ENCODE measurements at regions not wholly inside any gene's neighbourhood (a gene's known extent, or its start where the extent isn't known, plus 50 kb on each side); places are given as distances from the start of the nearest gene placed in this dataset.

DNA sequence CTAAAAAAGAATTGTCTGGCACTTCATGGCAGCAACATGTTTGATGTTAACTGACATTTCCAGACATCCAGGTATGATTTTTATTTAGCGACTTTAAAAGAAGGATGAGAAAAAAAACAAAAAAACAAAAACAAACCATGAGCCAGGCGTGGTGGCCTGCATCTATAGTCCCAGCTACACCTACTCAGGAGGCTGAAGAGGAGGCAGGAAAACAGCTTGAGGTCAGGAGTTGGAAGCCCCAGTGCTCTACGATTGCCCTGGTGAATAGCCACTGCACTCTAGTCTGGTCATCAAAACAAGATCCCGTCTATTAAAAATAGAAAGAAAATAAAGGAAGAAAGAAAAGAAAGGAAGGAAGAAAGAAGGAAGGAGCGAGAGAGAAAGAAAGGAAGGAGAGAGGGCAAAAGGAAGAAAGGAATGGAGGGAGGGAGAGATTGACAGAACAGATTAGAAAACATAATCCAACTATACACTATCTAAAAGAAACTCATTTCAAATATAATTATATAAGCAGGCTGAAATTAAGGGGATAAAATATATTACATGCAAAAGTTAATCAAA lies 141.6 kb downstream of the TRIM27 start:
- H3K79me2 ChIP-seq (ENCODE audit: insufficient read depth, low read length) = no peaks in the 10 kb centered on the region
- H3K4me3 ChIP-seq (ENCODE audit: insufficient read depth, low read length) = no peak overlapping the region
- H3K4me1 ChIP-seq (ENCODE audit: insufficient read depth, low read length) = no peaks in the 10 kb centered on the region
- peaks cover 79% of the 10 kb centered on the region for H3K27me3 ChIP-seq (ENCODE audit: insufficient read depth, low read length)
- no peaks in the 10 kb centered on the region for H4K20me1 ChIP-seq (ENCODE audit: insufficient read depth, low read length)
- peak overlapping the region; percentile 23 for H3K4me2 ChIP-seq (ENCODE audit: insufficient read depth, low read length)
- H3K9me3 ChIP-seq (ENCODE audit: low read depth, low read length) = no peaks in the 10 kb centered on the region
- H3K27ac ChIP-seq (ENCODE audit: low read depth, low read length) = no peak overlapping the region
- no peak for DNase-seq (ENCODE audit: insufficient read length, low spot score, missing footprints)
- no peaks in the 10 kb centered on the region for H3K36me3 ChIP-seq (ENCODE audit: insufficient read depth, low read length)
- TF ChIP-seq, protein P1, sequence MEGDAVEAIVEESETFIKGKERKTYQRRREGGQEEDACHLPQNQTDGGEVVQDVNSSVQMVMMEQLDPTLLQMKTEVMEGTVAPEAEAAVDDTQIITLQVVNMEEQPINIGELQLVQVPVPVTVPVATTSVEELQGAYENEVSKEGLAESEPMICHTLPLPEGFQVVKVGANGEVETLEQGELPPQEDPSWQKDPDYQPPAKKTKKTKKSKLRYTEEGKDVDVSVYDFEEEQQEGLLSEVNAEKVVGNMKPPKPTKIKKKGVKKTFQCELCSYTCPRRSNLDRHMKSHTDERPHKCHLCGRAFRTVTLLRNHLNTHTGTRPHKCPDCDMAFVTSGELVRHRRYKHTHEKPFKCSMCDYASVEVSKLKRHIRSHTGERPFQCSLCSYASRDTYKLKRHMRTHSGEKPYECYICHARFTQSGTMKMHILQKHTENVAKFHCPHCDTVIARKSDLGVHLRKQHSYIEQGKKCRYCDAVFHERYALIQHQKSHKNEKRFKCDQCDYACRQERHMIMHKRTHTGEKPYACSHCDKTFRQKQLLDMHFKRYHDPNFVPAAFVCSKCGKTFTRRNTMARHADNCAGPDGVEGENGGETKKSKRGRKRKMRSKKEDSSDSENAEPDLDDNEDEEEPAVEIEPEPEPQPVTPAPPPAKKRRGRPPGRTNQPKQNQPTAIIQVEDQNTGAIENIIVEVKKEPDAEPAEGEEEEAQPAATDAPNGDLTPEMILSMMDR (IDR thresholded peaks at IDR 0.05; ENCODE audit: extremely low read depth, low read depth, low read length) = no peak
- no peak overlapping the region for H2AFZ ChIP-seq (ENCODE audit: low read length)

GRCh38 chr6:28785962-28786679 lies 137.7 kb downstream of the TRIM27 start:
- Histone ChIP-seq H3K27me3 (ENCODE audit: insufficient read depth, low read length) (peaks cover 61% of the 10 kb centered on the region), H3K36me3 (ENCODE audit: insufficient read depth, low read length) (no peaks in the 10 kb centered on the region), H3K9me3 (ENCODE audit: low read depth, low read length) (no peaks in the 10 kb centered on the region), H3K4me2 (ENCODE audit: insufficient read depth, low read length) (no peak overlapping the region), H2AFZ (ENCODE audit: low read length) (no peak overlapping the region), H3K27ac (ENCODE audit: low read depth, low read length) (no peak overlapping the region), H3K79me2 (ENCODE audit: insufficient read depth, low read length) (no peaks in the 10 kb centered on the region), H3K4me3 (ENCODE audit: insufficient read depth, low read length) (no peak overlapping the region), H4K20me1 (ENCODE audit: insufficient read depth, low read length) (no peaks in the 10 kb centered on the region), H3K4me1 (ENCODE audit: insufficient read depth, low read length) (peaks cover 3% of the 10 kb centered on the region)
- TF ChIP-seq, protein P1 (IDR thresholded peaks at IDR 0.05; ENCODE audit: extremely low read depth, low read depth, low read length) = no peak
- no peak for DNase-seq (ENCODE audit: insufficient read length, low spot score, missing footprints)

DNA sequence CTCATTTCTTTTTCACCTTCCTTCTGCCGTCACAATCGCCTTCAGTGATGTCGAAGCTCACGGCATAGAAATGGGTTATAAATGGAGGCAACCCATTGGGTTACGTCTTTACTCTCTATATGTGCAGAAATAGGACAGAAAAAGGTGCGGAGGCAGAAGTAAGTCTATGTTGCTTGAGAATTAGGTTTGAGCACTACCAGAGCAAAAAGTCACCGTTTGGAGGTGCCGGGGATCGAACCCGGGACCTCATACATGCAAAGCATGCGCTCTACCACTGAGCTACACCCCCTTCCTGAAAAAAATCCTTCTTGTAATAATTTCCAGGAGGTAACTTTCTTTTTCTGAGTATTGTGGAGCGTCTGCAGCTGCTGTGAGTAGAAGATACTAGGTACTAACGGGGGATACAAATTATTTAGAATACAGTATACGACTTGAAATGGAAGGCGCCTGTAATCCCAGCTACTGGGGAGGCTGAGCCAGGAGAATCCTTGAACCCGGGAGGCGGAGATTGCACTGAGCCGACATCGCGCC lies 134.2 kb downstream of the TRIM27 start:
- no peak for DNase-seq (ENCODE audit: insufficient read length, low spot score, missing footprints)
- no peaks in the 10 kb centered on the region for H3K36me3 ChIP-seq (ENCODE audit: insufficient read depth, low read length)
- peak overlapping the region; percentile 77 for H3K4me3 ChIP-seq (ENCODE audit: insufficient read depth, low read length)
- no peaks in the 10 kb centered on the region for H3K79me2 ChIP-seq (ENCODE audit: insufficient read depth, low read length)
- peak overlapping the region; percentile 85 for H3K4me2 ChIP-seq (ENCODE audit: insufficient read depth, low read length)
- H2AFZ ChIP-seq (ENCODE audit: low read length) = peak overlapping the region; percentile 81
- peaks cover 13% of the 10 kb centered on the region for H3K4me1 ChIP-seq (ENCODE audit: insufficient read depth, low read length)
- no peaks in the 10 kb centered on the region for H3K9me3 ChIP-seq (ENCODE audit: low read depth, low read length)
- peaks cover 36% of the 10 kb centered on the region for H3K27me3 ChIP-seq (ENCODE audit: insufficient read depth, low read length)
- TF ChIP-seq, protein P1 (IDR thresholded peaks at IDR 0.05; ENCODE audit: extremely low read depth, low read depth, low read length) = no peak
- no peak overlapping the region for H3K27ac ChIP-seq (ENCODE audit: low read depth, low read length)
- peaks cover under 1% of the 10 kb centered on the region for H4K20me1 ChIP-seq (ENCODE audit: insufficient read depth, low read length)

- peaks cover 4% of the 10 kb centered on the region for H4K20me1 ChIP-seq (ENCODE audit: insufficient read depth, low read length)
- H3K27ac ChIP-seq (ENCODE audit: low read depth, low read length) = no peak overlapping the region
- no peaks in the 10 kb centered on the region for H3K79me2 ChIP-seq (ENCODE audit: insufficient read depth, low read length)
- H2AFZ ChIP-seq (ENCODE audit: low read length) = no peak overlapping the region
- H3K4me2 ChIP-seq (ENCODE audit: insufficient read depth, low read length) = peak overlapping the region; percentile 85
- TF ChIP-seq, protein P1 (IDR thresholded peaks at IDR 0.05; ENCODE audit: extremely low read depth, low read depth, low read length) = no peak
- peaks cover 19% of the 10 kb centered on the region for H3K4me1 ChIP-seq (ENCODE audit: insufficient read depth, low read length)
- peaks cover 33% of the 10 kb centered on the region for H3K27me3 ChIP-seq (ENCODE audit: insufficient read depth, low read length)
- no peak overlapping the region for H3K4me3 ChIP-seq (ENCODE audit: insufficient read depth, low read length)
- no peaks in the 10 kb centered on the region for H3K9me3 ChIP-seq (ENCODE audit: low read depth, low read length)
- no peaks in the 10 kb centered on the region for H3K36me3 ChIP-seq (ENCODE audit: insufficient read depth, low read length)
- no peak for DNase-seq (ENCODE audit: insufficient read length, low spot score, missing footprints)
Observed at GRCh38 chr6:28791002-28791383, 132.8 kb downstream of the TRIM27 start.
